GM13977 (cell line): ENCODE measurements at regions not wholly inside any gene's neighbourhood (a gene's known extent, or its start where the extent isn't known, plus 50 kb on each side); places are given as distances from the start of the nearest gene placed in this dataset.

ENCODE experiments used
- DNase-seq: peaks from one replicate; pipeline ENCODE4 v3.0.0; 2012; ENCODE audit warnings: low spot score
- in situ Hi-C: fragments of 300-500 bp; cut with MboI; formaldehyde crosslinking; loops from one replicate; pipeline ENCODE4 v1.12.0; 2022; ENCODE audit warnings: low sequenced_read_pairs, low pct_unique_long_range_greater_than_20kb, mixed read lengths, inconsistent platforms; ENCODE audit not compliant: unreplicated experiment
- TF ChIP-seq, protein P1 (sequence below): IDR thresholded peaks from 2 replicates; pipeline ENCODE4 v1.5.1; 2012; ENCODE audit warnings: mild to moderate bottlenecking, control low read depth; ENCODE audit not compliant: insufficient read depth; ENCODE audit errors: extremely low read depth, missing control alignments

DNA sequence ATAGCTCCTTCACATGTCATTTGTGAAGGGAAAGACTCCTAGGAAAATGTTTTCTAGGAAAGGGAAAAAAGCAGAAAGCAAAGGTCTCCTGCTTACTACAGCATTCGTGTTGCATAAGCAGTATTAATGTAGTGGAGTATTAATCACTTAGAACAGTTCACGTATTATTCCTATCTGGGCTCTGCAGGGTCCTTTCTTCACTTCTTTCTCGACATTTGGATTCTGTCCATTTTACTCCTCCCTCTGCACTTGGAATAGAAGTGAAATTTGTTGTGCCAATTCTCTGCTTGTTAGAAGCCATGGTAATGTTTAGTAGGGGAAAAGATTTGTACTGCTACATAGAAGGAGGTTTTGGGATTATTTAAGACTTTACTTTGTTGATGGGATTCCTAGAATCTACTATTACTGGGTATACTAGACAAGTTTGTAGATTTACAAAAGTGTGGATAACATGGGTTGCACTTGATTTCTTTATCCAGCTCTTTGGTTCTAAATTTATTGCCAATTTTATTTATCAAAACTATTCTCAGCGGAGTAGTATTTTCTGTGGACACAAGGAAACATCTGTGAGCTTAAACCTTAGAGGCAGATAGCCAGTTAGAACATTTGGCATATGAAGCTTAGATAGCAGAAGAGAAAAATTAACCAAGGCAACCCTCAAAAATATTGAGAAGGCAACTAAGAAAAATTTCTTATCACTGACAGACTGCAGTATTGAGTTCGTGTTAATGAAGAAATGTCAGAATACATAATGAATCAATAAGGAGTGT, 108.4 kb upstream of the ESR1 start:
- no peak for DNase-seq
- TF ChIP-seq, protein P1, sequence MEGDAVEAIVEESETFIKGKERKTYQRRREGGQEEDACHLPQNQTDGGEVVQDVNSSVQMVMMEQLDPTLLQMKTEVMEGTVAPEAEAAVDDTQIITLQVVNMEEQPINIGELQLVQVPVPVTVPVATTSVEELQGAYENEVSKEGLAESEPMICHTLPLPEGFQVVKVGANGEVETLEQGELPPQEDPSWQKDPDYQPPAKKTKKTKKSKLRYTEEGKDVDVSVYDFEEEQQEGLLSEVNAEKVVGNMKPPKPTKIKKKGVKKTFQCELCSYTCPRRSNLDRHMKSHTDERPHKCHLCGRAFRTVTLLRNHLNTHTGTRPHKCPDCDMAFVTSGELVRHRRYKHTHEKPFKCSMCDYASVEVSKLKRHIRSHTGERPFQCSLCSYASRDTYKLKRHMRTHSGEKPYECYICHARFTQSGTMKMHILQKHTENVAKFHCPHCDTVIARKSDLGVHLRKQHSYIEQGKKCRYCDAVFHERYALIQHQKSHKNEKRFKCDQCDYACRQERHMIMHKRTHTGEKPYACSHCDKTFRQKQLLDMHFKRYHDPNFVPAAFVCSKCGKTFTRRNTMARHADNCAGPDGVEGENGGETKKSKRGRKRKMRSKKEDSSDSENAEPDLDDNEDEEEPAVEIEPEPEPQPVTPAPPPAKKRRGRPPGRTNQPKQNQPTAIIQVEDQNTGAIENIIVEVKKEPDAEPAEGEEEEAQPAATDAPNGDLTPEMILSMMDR: no peak
- in situ Hi-C loops: loop anchor here (25.0 kb wide), 1 partner anchor 563 kb away; no protein-coding TSS in a partner anchor

- TF ChIP-seq, protein P1: no peak
- no peak for DNase-seq
- in situ Hi-C loops: loop anchor here (25.0 kb wide), 1 partner anchor 563 kb away; no protein-coding TSS in a partner anchor
Observed at GRCh38 chr6:151699719-151700118, 107.8 kb upstream of the ESR1 start.

- in situ Hi-C loops: no loop called here
- TF ChIP-seq, protein P1: no peak
- DNase-seq: no peak
Observed at GRCh38 chr6:151701911-151702562, 105.4 kb upstream of the ESR1 start.

- TF ChIP-seq, protein P1: no peak
- in situ Hi-C loops: no loop called here
- DNase-seq: no peak
Observed at GRCh38 chr6:151702851-151703658, 104.4 kb upstream of the ESR1 start.

DNA sequence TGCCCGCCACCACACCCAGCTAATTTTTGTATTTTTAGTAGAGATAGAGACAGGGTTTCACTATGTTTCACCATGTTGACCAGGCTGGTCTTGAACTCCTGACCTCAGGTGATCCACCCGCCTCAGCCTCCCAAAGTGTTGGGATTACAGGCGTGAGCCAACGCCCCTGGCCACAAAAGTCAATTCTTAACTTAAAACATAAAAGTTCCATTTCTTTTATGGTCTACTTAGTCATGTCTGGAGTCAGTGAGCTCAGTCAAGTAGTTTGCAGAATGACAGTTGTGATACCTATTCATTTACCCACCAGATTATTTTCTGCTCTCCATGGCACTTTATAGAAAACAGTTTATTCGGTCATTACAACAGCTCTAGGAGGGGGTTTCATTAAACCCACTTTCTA, 103.1 kb upstream of the ESR1 start:
- no peak for DNase-seq
- in situ Hi-C loops: no loop called here
- TF ChIP-seq, protein P1: no peak

GRCh38 chr6:151705993-151706733, 101.3 kb upstream of the ESR1 start:
- TF ChIP-seq, protein P1: no peak
- in situ Hi-C loops: no loop called here
- no peak for DNase-seq
